Mononuclear cell (primary cell): ENCODE measurements at regions not wholly inside any gene's neighbourhood (a gene's known extent, or its start where the extent isn't known, plus 50 kb on each side); places are given as distances from the start of the nearest gene placed in this dataset.

Experiments
- H3K27me3 ChIP-seq: 2 replicates; pipeline ENCODE4 v1.6.0; 2011; ENCODE audit warnings: low read length, control low read depth; ENCODE audit not compliant: insufficient read depth
- H3K4me1 ChIP-seq: 2 replicates; pipeline ENCODE4 v1.5.1; 2011; ENCODE audit warnings: mild to moderate bottlenecking, low read length, control low read depth; ENCODE audit not compliant: insufficient read depth
- H3K4me3 ChIP-seq: 2 replicates; pipeline ENCODE4 v1.5.1; 2011; ENCODE audit warnings: mild to moderate bottlenecking, low read length, moderate library complexity
- H3K9me3 ChIP-seq: 2 replicates; pipeline ENCODE4 v1.5.1; 2011; ENCODE audit warnings: low read depth, mild to moderate bottlenecking, control low read depth, low read length

GRCh38 chr1:47699492-47700235, 261.8 kb downstream of the FOXD2 start:
- Histone ChIP-seq H3K4me3 (no peak overlapping the region), H3K27me3 (no peaks in the 10 kb centered on the region), H3K9me3 (no peaks in the 10 kb centered on the region), H3K4me1 (no peaks in the 10 kb centered on the region)

- H3K27me3 ChIP-seq, result peaks cover 13% of the 10 kb centered on the region
- H3K4me1 ChIP-seq, result no peaks in the 10 kb centered on the region
- H3K9me3 ChIP-seq, result no peaks in the 10 kb centered on the region
- H3K4me3 ChIP-seq, result no peak overlapping the region
These were observed 263.4 kb downstream of the FOXD2 start for GRCh38 chr1:47701283-47701682.

DNA sequence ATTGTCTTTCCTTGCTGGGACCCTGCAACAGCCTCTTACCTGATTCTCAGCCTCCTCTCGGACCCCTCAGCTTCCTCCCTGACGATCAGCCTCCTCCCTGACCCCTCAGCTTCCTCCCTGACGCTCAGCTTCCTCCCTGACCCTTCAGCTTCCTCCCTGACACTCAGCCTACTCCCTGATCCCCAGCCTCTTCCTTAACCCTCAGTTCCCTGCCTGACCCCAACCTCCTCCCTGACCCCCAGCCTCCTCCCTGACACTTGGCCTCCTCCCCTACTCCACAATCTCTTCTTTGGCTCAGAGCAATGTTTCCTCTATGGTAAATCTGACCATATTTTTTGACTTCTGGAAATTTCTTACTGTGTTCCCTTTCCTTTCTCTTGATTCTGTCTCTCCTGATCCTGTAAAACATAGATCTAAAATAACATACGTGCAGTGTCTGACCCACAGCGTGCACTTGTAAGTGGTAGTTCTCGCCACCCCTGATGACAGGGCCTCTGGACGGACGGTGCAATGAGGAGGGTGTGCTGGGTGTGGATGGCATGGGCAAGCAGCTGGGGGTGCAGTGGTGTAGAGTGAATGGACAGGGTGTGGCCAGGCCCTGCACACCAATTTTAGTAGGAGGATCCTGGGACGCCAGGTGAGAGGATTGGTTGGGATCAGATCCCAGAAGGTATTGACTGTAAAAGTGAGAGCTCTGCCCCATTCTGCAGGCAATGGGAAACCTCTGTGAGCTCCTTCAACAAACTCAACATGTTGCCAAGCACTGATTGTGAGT, 264.1 kb downstream of the FOXD2 start:
- no peaks in the 10 kb centered on the region for H3K4me1 ChIP-seq
- no peaks in the 10 kb centered on the region for H3K9me3 ChIP-seq
- no peak overlapping the region for H3K4me3 ChIP-seq
- peaks cover 19% of the 10 kb centered on the region for H3K27me3 ChIP-seq

DNA sequence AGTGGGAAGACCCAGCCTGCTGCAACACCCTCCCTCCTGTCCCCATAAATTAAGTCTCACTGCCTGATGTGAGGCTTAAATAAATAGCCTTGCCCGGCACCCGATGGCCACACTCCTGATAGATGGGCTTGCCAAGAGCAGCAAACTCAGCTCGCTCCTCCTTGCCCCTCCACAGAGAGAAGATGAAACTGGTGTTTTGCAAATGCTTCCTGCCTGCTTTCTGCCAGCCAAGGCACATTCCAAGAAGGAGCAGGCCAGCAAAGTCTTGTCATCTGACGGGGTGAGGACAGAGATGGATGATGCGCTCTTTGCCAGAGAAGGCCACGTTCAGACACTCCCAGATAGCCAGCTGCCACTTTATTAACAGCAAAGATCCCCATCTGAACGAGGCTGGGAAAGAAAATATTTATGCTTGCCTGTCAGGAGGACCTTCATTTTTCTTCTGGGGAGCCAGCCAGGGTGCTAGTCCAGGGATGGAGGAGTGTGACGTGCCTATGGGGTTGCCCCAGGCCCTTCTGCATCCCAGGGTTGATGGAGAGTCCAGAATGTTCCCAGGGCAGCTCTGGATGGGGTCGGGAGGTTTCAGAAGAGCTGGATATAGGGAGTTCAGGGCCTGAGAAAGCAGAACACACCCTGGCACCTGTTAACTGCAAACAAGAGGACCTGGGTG, 265.4 kb downstream of the FOXD2 start:
- Histone ChIP-seq H3K4me3 (no peak overlapping the region), H3K4me1 (no peaks in the 10 kb centered on the region), H3K9me3 (no peaks in the 10 kb centered on the region), H3K27me3 (peaks cover 30% of the 10 kb centered on the region)

GRCh38 chr1:47703981-47704596, 266.2 kb downstream of the FOXD2 start:
- no peak overlapping the region for H3K4me3 ChIP-seq

DNA sequence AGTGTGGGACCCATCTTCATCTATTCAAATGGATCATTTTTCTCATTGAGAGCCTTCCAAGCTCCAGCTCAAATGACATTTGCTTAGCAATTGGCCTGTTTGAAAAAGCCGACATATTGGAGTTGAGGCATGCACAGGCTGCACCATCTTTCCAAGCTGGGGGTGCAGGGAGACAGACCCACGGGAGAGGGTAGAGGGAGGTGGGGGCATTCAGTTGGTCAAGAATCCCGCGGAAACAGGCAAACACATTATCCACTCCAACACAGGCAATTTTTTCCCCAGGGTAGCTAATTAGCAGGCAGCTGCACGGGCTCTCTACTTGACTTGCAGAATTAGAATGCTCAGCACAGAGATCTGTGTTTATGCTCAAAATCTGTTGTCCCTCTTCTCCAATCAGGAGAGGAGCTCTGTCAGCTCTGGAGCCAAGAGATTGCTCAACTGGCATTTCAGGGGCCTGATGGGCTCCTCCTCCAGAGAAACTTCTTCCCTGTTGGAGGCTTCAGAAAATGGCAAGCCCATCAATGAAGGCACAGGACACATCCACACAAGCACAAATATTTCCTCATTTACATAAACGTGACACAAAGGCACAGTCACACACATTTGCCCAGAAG, 267.8 kb downstream of the FOXD2 start:
- peaks cover 18% of the 10 kb centered on the region for H3K4me1 ChIP-seq
- no peak overlapping the region for H3K4me3 ChIP-seq
- H3K9me3 ChIP-seq, result no peaks in the 10 kb centered on the region
- H3K27me3 ChIP-seq, result peaks cover 54% of the 10 kb centered on the region

More at GRCh38 chr1:47703981-47704596, 266.2 kb downstream of the FOXD2 start:
- Histone ChIP-seq H3K27me3 (peaks cover 38% of the 10 kb centered on the region), H3K4me1 (peaks cover 3% of the 10 kb centered on the region), H3K9me3 (no peaks in the 10 kb centered on the region)

GRCh38 chr1:47707503-47707902, 269.7 kb downstream of the FOXD2 start:
- no peaks in the 10 kb centered on the region for H3K9me3 ChIP-seq
- H3K4me1 ChIP-seq, result peaks cover 18% of the 10 kb centered on the region
- peaks cover 72% of the 10 kb centered on the region for H3K27me3 ChIP-seq
- no peak overlapping the region for H3K4me3 ChIP-seq

DNA sequence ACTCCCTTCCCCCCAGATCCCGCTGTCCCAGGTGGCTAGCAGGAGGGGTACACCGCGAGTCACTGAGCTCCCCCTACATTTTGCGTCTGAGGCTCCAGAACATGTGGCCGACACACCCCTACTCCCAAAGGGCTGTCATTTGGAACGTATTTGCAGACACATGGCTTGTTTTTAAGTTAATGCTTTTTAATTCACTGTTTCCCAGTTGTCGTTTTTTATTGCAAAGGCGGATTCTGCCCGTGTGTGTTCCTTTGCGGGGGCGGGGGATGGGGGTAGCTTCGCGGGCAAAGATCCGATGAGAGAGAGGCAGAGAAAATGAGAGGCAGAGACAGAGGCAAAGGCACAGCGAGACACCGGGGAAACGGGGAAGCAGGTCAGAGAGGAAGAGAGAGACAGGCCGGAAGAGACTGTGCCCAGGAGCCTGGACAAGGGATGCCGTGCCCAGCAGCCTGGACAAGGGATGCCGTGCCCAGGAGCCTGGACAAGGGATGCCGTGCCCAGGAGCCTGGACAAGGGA, 270.2 kb downstream of the FOXD2 start:
- no peaks in the 10 kb centered on the region for H3K9me3 ChIP-seq
- H3K4me3 ChIP-seq, result no peak overlapping the region
- H3K27me3 ChIP-seq, result peaks cover 78% of the 10 kb centered on the region
- peaks cover 18% of the 10 kb centered on the region for H3K4me1 ChIP-seq

GRCh38 chr1:47708658-47709018, 270.8 kb downstream of the FOXD2 start:
- Histone ChIP-seq H3K9me3 (no peaks in the 10 kb centered on the region), H3K27me3 (peaks cover 82% of the 10 kb centered on the region), H3K4me3 (no peak overlapping the region), H3K4me1 (peaks cover 18% of the 10 kb centered on the region)

DNA sequence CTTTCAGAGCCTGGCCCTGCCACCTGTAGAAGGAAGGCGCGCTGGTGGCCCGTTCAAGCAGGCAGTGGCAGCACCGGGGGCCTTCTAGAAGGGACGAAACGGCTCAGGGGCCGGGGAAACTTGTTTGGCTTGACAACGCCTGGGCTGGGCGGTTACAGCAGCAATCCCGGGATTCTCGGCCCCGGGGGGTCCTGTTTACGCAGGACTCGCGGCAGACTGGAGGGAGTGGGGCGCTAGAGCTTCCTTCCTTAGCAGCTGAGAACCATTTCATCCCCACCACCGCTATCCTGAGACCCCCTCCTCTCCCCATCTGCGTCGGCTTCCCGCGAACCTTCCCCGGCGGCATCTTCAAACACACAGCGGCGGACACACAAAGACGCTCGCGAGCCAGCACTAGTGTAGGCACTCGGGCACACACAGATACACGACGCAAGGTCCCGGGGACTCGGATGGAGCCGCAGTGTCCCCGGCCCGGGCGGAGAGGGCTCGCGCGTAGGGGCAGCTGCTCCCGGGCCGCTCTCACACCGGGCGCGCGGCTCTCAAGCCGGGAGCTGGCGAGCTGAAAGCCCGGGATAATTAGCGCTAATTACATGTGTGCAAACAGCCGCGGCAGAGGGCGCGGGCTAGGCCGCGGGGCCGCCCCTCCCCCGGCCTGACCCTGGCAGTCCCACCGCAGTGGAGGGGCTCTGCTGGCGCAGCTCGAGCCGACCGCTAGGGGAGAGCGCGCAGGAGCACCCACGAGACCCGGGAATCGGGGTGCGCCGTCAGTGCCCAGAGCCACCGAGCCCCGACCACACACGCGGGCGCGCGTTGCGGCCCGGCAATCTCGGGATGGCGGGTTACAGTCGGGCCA, 271.4 kb downstream of the FOXD2 start:
- Histone ChIP-seq H3K9me3 (no peaks in the 10 kb centered on the region), H3K4me1 (peaks cover 18% of the 10 kb centered on the region), H3K4me3 (no peak overlapping the region), H3K27me3 (peaks cover 88% of the 10 kb centered on the region)

- H3K4me3 ChIP-seq, result no peak overlapping the region
- H3K9me3 ChIP-seq, result no peaks in the 10 kb centered on the region
- peaks cover 18% of the 10 kb centered on the region for H3K4me1 ChIP-seq
- H3K27me3 ChIP-seq, result peaks cover 93% of the 10 kb centered on the region
These were observed 272.0 kb downstream of the FOXD2 start for GRCh38 chr1:47709872-47710231.

DNA sequence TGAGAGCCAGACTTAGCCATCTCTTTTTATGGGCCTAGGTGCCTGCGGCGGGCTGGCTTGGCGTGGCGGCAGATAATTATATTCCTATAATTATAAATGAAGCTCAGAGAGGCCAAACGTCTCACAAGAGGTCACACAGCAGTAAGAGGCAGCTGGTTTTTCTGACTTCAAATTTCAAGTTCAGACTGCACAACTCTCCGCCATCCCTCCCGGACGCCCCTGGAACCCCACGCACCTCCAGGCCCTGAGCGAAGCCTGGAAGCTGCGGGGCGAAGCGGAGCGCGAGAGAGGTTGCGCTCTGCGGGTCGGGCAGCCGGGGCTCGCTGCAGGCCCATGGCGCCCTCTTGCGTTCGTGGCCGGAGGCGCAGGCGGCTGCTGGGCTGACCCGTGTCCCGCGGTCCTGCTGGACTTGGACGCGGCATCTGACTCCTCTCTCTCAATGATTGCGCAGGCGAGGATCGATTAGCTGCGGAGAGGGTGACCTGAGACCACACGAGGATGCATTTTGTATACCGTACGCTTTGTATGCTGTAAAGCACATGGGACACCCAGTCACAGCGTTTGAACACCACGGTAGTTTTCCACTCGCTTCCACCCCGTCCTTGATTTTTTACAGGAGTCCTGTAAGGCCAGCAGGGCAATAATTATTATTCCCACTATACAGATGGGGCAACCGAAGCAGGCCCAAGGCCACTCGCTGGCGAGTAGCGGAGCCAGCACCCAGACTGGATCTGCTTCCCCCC, 272.7 kb downstream of the FOXD2 start:
- Histone ChIP-seq H3K4me1 (peaks cover 18% of the 10 kb centered on the region), H3K9me3 (no peaks in the 10 kb centered on the region), H3K4me3 (no peak overlapping the region), H3K27me3 (peaks cover 87% of the 10 kb centered on the region)
